GM21367 (cell line): ENCODE measurements at regions not wholly inside any gene's neighbourhood (a gene's known extent, or its start where the extent isn't known, plus 50 kb on each side); places are given as distances from the start of the nearest gene placed in this dataset.

Source experiments
- ATAC-seq: cut with Tn5 transposase; IDR thresholded peaks from one replicate; pipeline ENCODE4 v1.9.1; 2021; ENCODE audit not compliant: unreplicated experiment

DNA sequence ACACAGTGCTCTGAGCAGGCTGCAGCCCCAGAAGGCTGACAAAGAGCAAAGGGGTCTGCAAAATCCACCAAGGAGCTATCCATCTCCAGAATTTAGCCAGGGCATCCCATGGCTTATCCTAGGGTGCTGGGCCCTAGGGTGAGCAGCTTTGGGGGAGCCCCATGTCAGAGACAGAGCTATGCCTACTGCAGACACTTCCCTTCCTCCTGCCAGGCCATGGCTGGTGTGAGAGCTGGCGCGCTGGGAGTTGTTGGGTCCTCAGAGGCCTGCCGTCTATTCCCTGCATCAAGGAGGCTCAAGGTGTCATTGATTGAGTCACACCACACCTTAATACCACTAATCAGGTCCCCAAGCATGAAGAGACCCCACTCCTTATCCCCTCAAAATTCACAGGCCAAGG, 85.3 kb upstream of the TP53I11 start:
- no peak for ATAC-seq

DNA sequence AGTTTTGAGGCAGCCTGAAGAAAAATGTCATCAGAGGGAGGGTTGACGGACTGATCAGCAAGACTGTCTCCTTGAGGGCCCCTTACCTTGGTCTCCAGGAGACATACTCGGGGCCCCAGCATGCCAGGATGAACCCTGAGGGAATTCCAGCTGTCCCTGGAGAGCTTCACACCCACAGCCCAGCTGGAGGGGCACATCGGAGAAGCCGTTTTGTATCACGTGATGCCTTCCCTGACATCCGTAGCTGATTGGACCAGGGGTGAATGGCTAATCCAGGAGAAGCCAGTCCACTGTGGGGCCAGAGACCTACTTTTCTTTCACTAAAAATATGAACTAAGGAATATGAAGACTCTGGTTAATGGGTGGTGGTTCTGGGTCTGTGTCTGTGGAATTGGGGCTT, 86.0 kb upstream of the TP53I11 start:
- ATAC-seq, result no peak

DNA sequence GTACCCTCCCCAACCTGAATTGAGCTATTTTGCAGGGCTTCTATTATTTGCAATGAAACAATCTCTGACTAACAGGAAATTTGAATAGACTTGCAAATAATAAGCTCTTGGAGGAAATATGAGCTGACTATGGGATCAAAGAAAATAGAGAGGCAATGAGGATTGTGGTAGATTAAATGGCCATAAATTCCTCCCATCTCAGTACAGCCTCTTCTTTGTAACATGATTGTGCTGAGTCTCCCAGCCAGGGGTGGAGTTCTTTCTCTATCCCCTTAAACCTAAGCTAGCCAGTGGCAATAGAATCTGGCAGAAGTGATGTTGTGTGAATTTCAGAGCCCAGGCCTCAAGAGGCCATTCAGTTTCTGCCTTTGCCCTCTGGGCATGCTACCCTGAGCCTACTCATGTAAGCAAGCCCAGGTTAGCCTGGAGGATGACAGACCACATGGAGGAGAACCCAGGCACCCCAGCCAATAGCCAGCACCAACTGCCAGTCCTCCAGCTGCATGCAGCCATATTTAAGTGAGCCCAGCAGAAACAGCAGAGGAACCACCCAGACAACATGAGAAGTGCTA, 86.8 kb upstream of the TP53I11 start:
- ATAC-seq, result no peak

DNA sequence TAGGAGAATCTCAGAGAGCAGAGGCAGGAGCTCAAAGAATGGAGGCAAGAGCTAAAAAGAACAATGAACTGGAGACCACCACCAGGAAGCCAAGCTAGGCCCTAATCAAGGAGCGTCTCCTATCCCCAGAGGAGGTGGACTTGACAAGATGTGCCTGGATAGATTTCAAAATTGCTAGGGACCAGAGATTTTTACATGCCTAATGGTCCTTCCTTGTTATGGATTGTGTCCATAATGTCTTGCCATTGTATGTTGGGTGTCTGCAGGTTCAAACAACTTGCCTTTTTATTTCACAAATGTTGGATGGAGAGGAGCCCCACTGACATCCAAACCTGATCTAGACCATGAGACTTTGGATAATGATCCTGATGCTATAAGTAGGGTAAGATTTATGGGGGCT, 88.2 kb upstream of the TP53I11 start:
- no peak for ATAC-seq

DNA sequence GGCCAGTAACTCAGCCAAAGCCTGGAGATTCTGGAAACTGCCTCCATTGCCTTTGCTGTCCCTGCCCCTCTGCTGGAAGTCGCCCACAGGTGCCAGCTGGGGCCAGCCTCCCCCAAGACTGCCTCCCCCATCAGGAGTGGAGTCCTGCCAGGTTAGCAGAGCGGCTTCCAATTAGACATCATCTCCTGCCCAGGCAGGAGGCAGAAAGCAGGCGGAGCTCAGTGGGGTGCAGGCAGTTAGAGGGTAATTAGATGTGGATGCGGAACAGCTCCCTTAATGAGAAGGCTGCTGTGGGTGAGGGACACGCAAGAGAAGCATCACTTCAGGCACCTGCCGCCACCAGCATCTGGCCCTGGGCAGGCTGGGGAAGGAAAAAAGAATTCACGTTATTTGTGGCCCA, 90.9 kb upstream of the TP53I11 start:
- ATAC-seq, result no peak

DNA sequence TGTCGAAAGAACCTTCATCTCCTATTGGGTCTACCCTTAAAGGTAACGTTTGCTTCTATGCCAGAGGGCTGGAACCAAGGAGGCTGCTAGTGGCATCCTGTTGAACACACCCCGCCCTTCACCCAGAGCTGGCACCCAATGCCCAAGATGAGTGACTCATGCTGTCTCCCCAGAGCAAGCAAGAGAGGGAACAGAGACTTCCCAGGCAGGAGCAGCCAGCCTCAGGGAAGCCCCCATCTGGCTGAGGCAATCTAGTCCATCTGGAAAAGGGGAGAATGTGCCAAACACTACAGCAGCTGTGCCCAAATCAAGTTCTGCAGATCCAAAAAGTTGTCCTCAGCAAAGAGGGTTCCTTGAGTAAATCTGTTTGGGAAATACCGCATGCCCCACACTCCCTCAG, 91.9 kb upstream of the TP53I11 start:
- ATAC-seq, result no peak

DNA sequence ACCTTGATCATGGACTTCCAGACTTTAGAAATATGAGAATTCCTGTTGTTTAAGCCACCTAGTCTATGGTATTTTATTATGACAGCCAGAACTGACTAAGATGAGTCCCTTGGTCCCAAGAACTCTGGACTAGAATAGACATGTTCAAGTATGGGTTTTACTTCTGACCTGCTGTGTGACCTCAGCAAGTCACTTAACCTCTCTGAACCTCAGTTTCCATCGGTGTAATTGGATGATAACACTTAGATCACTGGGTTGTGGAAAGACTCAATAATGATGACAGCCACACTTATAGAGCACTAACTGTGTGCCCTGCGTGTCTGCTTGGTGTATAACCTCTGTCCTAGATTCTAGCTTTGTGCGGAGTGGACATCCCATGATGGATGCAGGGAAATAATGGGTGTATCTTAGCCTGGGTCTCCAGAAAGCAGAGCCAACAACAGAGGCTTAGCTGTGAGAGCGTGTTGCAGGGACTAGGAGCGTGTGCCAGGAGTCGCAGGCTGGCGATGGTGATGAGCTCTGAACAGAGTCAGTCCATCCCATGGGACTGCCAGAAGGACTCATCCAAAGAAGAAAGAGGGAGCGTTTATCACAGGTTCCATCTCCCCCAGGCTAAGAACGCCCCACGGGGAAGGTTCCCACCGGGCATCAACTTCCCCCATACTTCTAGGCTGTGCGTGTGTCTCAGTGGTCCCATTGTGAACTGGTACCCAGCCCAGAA, 93.2 kb upstream of the TP53I11 start:
- no peak for ATAC-seq

DNA sequence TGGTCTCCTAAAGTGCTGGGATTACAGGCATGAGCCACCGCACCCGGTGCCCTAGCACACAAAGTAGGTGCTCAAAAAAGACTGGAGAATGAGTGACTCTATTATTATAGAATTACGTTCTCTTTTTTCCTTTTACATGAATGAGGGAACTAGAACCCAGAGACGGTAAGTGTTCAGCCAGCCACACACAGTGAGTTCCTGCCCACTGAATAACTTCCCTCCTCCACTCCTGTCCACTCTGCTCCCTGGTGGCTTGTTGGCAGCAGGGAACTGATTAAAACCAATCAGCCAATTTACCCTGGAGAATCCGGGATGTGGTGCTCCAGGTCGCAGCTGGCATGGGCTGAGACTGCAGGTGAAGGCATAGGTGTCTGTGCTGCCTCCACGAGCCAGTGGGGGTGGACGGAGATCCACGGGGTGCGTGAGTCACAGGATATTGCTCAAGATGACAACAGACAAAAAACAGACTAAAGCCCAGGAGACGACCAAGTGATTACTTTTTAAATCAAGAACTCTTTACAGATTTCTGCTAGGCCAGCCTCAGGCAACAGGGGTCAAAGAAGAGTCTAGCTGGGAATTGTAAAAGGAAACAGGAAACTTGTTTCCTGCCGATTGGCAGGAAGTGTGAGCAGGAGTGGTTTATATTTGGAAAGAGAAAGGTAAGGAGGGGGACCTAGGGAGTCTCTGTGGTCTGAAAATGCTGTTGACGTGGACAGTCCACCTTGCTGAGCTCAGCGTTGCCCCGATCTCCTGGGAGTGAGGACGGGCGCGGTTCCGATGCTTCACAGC, 95.2 kb upstream of the TP53I11 start:
- no peak for ATAC-seq

DNA sequence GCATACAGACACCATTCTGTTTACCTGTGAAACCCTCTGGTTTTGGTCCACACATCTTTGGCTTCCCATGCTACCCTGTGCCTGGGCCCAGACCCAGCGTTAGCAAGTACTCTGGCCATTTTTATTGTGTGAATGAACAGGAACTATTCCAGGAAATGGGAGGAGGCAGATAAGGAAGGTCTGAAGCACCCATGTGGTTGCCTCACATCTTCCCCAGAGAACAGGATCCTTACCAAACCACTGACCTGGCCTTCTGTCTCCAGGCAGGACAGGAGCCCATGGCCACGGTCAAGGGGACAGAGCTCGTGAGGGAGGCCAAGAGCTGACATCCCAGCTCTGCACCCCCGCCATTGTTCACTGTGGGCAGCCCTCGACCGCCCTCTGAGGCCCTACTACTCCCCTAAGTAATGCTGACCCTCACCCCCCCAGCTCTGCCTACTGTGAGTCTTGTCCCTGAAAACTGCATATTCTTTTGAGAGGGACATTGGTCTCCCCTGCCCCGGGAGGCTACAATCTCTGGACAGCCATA, 97.7 kb upstream of the TP53I11 start:
- ATAC-seq, result no peak

DNA sequence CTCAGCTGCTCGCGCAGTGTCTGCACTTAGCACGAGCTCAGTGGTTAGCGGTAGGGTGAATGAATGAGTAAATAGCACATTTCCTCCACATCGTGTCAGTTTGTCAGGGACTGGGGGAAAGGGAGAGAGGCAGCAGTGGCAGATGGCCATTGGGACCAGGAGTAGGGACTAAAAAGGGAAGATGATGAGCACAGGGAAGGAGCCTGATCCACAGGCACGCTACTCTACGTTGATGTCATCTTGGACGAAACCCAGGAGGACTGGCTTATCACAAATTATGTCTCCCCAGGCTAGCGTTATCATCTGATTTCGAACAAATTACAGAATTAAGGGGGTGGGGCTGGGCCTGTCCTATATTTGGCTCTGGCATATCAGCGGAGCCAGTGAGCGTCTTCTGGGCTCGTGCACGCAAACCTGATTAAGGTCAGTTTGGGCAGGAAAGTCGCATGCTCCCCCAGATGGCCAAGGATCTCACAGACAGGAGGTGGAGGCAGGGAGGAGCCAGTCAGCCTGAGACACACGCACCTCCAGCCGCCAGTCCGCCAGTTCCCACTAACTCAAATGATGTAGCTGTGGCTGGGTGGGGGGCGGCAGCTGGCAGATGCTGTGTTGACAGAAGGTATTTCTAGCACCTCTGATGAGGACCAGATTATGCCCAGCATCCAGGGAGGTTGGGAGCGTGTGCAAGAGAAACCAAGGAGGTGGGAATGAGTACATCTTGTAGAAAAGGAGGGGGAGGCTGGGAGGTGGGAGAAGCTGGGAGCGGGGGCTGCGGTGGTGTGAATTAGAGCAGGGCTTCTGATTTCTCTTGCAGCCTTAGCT, 97.4 kb upstream of the PRDM11 start:
- ATAC-seq, result no peak

DNA sequence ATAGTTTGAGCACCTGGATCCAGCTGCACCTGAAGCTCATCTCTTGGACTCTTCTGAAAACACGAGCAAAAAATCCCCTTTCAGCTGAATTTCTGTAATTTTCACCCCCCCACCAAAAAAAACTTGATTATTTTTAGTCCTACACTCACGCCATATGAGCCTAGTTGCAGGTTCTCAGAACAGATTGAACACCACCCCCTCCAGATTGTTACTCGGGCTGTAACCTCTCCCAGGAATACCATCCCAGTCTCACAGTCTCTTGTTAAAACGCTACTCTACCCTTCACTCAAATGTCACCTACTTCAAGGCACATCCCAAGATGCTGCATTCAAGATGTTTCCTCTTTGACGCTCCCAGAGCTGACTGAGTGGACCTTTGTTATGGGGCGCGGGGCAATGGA, 96.3 kb upstream of the PRDM11 start:
- ATAC-seq, result no peak

DNA sequence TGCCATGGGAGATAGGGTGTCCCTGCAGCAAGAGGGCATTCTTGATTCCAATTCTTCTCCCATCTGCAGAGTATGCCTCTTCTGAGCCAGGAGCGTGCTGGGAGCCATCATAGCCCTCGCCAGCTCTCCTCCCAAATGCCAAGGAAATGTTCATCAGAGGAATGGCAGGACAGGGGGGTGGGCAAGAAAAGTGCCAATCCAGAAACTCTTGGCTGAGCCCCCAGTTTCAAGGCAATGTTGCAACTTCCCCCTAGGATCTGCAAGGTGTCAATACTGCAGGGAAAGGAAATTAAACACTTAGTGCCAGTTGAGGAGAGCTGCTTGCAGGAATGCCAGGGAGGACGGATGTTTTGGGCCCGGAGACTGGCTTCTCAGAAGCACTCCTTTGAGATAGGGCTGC, 94.8 kb upstream of the PRDM11 start:
- no peak for ATAC-seq

DNA sequence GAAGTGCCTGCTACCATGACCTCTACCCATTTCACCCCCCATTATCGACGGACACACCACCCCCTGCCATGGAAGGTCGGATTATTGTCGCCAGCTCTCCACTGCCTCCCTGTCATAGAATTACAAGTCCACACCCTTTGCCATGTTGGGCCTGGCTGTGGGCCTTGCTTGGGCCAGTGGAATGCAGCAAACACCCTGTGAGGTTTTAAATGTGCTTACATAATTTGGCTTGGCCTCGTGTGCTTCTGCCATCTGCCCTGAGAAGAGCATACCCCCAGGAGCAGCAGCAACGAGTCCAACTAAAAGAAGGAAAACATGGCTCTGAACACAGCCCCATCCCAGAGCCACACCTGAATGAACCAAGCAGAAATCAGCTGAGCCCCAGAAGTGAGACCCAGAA, 94.1 kb upstream of the PRDM11 start:
- ATAC-seq, result no peak

DNA sequence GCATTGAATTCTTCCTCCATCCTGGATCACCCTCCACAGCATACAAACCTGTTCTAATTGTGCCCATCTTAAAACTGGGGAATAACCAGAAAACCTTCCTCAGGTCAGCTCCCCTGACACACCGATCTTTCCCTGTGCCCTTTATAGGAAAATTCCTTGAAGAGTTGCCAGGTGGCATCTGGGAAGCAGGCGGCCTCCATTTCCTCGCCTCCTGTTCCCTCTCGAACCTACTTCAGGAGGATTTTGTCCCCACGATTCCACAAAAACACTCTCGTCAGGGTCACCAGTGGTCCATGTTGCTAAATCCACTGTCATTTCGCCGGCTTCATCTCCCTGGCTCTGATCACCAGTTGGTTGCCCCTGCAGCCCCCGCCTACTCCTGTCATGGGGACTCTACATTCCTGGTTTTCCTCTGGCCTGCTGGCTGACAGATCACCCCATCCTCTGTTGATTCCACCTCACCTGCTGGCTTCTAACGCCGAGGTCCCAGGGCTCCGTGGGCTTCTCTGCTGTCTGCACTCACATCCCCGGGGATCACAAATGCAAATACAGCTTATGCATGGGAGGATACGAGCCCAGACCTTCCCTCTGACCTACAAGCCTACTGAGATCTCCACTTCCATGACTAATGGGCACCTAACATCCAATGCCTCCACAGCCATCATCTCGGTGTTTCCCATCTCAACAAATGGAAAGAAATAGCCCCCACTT, 92.5 kb upstream of the PRDM11 start:
- no peak for ATAC-seq

DNA sequence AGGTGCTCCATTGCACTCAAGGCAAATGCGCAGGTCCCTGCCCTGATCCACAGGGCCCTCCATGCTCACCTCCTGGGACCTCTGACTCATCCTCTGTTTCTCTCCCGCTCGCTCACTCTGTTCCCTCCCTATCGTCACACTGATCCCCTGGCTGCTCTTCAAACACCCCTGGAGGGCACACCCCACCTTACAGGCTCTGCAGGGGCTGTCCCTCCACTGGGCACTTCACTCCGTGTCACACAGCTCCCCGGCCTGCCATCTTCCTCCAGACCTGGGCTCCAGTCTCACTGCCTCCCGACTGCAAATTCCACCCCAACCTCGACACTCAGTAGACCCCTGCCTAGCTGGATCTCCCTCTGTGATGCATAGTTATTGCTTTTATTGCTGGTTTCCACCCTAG, 91.5 kb upstream of the PRDM11 start:
- ATAC-seq, result no peak

DNA sequence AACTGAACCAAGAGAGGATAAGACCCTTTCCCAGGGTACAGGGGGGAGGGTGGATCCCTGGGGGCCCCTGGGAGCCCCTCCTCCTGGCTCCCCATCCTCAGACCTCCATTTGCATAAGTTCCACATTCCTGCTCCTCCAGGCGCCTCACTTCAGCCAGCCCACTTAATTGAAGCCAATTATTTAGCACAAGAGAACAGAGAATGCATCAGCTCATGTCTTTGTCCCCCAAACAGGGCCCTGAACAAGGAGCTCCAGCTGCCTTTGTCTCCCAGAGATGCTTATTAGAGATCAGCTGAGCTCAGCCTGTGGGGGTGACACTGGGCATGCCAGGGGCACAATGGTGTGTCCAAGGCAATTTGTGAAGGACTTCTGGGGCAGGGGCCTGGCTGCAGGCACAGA, 89.9 kb upstream of the PRDM11 start:
- ATAC-seq, result no peak

DNA sequence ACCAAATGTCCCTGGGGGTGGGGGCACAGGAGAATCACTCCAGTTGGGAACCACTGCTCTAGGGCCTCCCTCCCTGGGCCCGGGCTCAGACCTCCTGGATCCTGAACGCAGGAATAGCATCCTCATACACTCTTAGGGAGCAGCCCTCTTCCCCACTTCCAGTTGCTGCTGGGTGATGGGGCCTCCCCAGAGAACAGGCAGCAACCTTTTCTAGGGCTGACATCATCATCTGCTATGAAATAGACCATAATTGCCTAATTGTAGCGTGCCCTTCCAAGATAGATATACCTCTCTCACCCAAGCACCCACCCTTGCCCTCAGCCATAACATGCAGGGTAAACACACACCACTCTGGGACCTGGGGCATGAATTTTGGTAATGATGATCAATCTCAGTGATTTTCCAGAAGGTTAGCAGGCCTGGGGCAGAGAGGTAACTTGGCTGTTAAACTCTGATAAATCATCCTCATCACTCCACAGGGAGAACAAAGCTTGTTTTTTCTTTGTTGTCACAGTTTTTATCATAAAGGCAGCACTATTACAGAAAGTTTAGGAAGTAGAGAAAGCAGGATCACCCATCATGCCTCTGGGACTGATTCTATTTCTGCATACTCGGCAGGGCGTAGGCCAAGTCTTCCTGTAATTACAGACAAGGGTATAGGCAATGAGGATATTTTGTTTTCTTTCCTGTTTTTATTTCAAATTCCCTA, 88.3 kb upstream of the PRDM11 start:
- ATAC-seq, result no peak

DNA sequence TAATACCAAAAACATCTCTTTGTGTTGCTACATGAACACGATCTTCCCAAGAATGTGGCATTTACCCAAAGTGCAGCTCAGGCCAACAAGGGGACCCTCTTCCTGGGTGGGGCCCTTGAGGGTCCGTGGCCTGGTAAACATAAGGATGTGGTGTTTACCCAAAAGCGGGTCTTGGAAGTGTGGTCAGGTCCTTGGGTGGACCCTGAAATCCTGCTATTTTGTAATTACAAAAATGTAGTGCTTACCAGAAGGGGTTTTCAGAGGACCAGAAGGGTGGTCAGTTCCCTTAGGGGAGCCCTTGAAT, 87.8 kb upstream of the PRDM11 start:
- no peak for ATAC-seq

DNA sequence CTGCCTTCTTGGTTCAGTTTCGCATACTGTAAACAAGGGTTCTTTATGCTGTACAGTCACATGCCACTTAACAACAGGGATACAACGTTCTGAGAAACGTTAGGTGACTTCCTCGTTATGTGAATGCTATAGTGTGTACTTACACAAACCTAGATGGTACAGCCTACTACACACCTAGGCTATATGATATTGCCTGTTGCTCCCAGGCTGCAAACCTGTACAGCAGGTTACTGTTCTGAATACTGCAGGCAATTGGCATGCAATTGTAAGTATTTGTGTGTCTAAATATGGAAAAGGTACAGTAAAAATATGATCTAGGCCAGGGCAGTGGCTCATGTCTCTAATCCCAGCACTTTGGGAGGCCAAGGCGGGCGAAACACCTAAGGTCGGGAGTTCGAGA, 85.7 kb upstream of the PRDM11 start:
- no peak for ATAC-seq

DNA sequence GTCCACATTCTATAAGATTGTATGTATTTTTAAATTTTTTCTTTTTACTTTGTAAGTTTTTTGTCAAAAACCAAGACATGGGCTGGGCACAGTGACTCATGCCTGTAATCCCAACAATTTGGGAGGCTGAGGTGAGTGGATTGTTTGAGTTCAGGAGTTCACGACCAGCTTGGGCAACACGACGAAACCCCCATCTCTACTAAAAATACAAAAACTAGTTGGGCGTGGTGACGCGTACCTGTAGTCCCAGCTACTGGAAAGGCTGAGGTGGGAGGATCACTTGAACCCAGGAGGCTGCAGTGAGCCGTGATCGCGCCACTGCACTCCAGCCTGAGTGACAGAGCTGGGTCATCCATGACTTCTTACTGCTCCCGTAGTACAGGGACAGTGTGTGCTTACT, 84.8 kb upstream of the PRDM11 start:
- no peak for ATAC-seq
